HUES6 (cell line): ENCODE measurements at regions not wholly inside any gene's neighbourhood (a gene's known extent, or its start where the extent isn't known, plus 50 kb on each side); places are given as distances from the start of the nearest gene placed in this dataset.

ENCODE experiments used
- H3K27ac ChIP-seq: 2 replicates; pipeline ENCODE4 v1.7.0; 2013; ENCODE audit warnings: low read depth, mild to moderate bottlenecking, low read length, inconsistent platforms
- H3K27me3 ChIP-seq: 2 replicates; pipeline ENCODE4 v1.6.1; 2013; ENCODE audit warnings: low read length; ENCODE audit not compliant: control insufficient read depth, insufficient read depth
- H3K36me3 ChIP-seq: 2 replicates; pipeline ENCODE4 v1.6.1; 2013; ENCODE audit warnings: low read length; ENCODE audit not compliant: control insufficient read depth, insufficient read depth
- H3K4me1 ChIP-seq: 2 replicates; pipeline ENCODE4 v1.6.1; 2013; ENCODE audit warnings: low read length; ENCODE audit not compliant: control insufficient read depth, insufficient read depth
- H3K4me3 ChIP-seq: 2 replicates; pipeline ENCODE4 v1.5.1; 2013; ENCODE audit warnings: low read depth, low read length
- H3K9ac ChIP-seq: one replicate; pipeline ENCODE4 v1.6.1; 2013; ENCODE audit warnings: mild to moderate bottlenecking, low read length
- H3K9me3 ChIP-seq: 2 replicates; pipeline ENCODE4 v1.6.1; 2013; ENCODE audit warnings: low read depth, low read length; ENCODE audit not compliant: control insufficient read depth, insufficient read depth

DNA sequence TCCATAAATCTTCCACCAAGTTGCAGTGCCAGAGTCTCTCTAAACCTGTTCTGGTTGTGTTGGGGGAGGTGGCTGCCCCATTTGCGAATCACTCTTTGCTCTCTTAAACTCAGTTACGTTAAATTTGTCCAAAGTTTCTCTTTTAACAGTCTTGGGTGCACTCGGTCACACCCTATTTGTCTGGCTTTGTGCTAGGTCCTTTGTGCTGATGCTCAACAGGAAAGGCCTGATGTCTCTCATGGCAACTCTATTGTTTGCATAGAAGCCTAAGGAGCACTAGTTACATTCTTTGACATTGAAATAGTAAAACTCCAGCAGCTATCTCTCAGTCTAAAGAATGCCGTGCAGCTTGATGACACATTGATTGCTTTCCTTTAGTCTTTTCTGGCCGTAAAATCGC lies 105.1 kb downstream of the TRMT11 start:
- Histone ChIP-seq H3K9ac (no peak overlapping the region), H3K27ac (no peak overlapping the region), H3K27me3 (no peaks in the 10 kb centered on the region)

DNA sequence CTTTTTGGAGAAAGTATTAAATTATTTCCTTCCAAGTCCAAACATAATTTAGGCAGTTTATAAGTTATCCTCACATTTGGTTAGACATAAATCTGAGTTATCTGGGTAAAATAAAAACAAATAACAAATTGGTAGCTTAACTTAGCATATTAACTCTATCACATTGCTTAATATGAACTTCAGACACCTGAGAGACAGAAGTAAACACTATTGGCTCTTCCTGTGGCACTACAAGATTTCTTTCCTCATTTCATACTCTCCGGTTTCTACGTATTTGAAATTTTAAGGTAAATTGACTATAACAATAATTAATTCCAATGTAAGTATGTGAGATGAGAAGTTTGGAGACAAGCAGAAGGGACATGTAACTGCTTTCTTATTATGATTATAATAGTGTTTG lies 106.8 kb downstream of the TRMT11 start:
- no peak overlapping the region for H3K9ac ChIP-seq

More for the DNA sequence above, 105.1 kb downstream of the TRMT11 start:
- Histone ChIP-seq H3K36me3 (no peaks in the 10 kb centered on the region), H3K4me1 (peaks cover 4% of the 10 kb centered on the region), H3K4me3 (no peak overlapping the region), H3K9me3 (no peaks in the 10 kb centered on the region)

DNA sequence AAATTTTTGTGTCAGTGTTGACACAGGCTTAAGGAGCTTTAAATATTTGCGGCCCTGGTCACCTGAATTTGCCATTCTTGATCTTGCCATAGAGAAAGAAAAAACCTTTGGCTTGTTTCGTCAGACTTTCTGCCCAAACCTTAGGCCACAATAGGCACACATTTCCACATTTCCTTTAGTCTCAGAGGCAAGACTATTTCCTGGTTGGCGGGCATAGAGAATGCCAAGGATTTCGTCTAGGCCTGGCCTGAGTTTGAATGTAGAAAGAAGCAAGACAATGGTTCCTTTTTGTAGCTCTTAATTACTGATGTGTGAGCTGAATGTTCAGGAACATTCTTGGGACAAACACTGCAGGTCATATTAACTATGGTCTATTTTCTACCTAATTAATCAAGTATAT lies 108.1 kb downstream of the TRMT11 start:
- Histone ChIP-seq H3K4me1 (peaks cover 8% of the 10 kb centered on the region), H3K9me3 (no peaks in the 10 kb centered on the region), H3K27me3 (no peaks in the 10 kb centered on the region), H3K9ac (no peak overlapping the region), H3K36me3 (no peaks in the 10 kb centered on the region), H3K27ac (no peak overlapping the region), H3K4me3 (no peak overlapping the region)

More for the DNA sequence above, 106.8 kb downstream of the TRMT11 start:
- Histone ChIP-seq H3K4me3 (no peak overlapping the region), H3K27ac (no peak overlapping the region), H3K4me1 (peaks cover 8% of the 10 kb centered on the region), H3K9me3 (no peaks in the 10 kb centered on the region), H3K27me3 (no peaks in the 10 kb centered on the region), H3K36me3 (no peaks in the 10 kb centered on the region)

DNA sequence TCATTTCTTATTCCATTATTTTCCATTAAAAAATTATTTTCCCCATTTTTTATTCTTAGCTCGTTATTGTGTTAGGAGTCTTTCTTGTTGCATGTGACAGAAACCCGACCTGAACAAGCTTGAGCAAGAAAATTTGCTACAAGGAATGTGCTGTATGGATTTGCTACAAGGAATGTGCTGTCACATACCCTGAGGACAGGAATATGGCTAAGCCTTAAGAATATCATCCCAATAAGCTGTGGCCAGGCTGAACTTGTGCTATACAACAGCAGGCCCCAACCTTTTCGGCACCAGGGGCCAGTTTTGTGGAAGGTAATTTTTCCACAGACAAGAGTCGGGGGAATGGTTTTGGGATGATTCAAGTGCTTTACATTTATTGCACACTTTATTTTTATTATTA lies 114.0 kb downstream of the TRMT11 start:
- no peaks in the 10 kb centered on the region for H3K27me3 ChIP-seq
- no peak overlapping the region for H3K9ac ChIP-seq

DNA sequence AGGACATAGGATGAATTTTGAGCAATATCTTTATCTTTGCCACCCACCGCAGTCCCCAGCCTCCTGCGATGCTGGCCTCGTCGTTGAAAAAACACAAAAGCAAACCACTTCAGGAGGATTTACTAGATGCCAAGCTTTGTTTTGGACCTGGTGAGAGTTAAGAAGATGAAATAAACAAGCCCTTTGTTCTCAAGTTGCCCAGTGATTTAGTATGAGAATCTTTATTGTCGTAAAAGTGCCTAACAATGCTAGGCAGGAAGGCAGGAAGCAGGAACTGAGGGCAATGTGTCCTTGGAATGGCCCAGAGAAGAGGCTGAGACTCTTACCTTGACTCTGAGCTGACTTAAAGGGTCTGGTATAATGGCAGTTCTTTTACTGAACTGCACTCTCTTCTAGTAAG lies 116.0 kb downstream of the TRMT11 start:
- H3K4me1 ChIP-seq: peaks cover 25% of the 10 kb centered on the region
- no peak overlapping the region for H3K9ac ChIP-seq
- 0 out of 2 replicates have a peak overlapping the region, but pooled peaks have one; percentile 26 for H3K27ac ChIP-seq
- H3K36me3 ChIP-seq: no peaks in the 10 kb centered on the region
- H3K4me3 ChIP-seq: no peak overlapping the region
- no peaks in the 10 kb centered on the region for H3K27me3 ChIP-seq
- H3K9me3 ChIP-seq: no peaks in the 10 kb centered on the region; the same call in 1 of the 2 replicates

More for the DNA sequence above, 114.0 kb downstream of the TRMT11 start:
- H3K4me3 ChIP-seq: no peak overlapping the region
- no peaks in the 10 kb centered on the region; the same call in 1 of the 2 replicates for H3K9me3 ChIP-seq
- H3K4me1 ChIP-seq: peaks cover 17% of the 10 kb centered on the region
- H3K27ac ChIP-seq: no peak overlapping the region
- no peaks in the 10 kb centered on the region for H3K36me3 ChIP-seq

DNA sequence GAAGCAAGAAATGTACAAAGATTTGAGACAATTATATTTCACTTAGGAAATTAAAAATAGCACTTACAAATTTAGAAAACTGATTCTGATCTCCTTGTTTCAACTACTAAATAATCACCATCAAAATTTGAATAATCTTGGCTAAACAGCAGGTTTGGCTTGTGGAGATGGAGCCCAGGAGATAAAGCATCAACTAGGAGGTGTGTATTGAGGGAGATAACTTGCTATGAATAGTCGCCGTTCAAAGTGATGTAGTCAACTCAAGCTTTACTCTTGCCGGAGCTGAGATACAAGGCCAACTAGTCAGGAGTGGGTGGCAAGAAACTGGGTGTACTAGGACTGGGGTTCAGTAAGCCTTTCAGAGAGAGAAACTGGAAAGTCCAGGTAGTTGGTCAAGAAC lies 117.7 kb downstream of the TRMT11 start:
- Histone ChIP-seq H3K36me3 (no peaks in the 10 kb centered on the region), H3K9me3 (no peaks in the 10 kb centered on the region; the same call in 1 of the 2 replicates), H3K4me1 (peaks cover 30% of the 10 kb centered on the region)

DNA sequence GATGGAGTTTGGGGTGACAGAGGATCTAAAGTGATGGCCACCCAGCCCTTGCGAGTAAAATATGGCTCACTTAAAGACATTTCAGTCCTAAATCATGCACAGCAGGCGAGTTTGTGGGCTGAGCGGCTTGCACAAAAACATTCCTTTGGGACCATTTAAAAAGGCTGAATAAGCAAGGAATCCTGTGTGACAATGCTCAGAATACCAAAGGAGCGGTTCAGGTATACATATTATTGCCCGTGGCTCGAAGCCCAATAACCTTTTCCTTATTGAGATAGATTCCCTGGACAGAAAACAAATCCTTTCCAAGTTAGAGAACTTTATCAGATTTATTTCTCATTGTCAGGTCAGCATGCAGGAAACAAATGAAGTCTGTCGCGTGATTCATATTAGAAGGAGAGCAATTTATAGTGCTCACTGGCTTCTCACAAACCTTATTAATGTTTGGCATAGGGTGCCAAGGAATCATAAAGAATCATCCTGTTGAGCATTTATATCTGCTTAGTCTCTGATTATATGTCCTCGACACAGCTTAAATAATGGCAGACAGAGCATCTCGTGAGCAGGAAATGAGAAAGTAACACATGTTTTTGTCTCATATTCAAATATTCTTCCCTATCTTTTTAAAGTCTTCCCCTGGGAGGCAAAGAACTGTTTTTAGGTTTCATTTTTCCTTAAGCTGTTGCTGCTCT lies 121.3 kb downstream of the TRMT11 start:
- Histone ChIP-seq H3K9ac (no peak overlapping the region), H3K27me3 (no peaks in the 10 kb centered on the region), H3K4me3 (no peak overlapping the region), H3K4me1 (peaks cover 18% of the 10 kb centered on the region), H3K27ac (peak overlapping the region; percentile 17; the same call in 1 of the 2 replicates), H3K36me3 (no peaks in the 10 kb centered on the region), H3K9me3 (no peaks in the 10 kb centered on the region; the same call in 1 of the 2 replicates)

More for the DNA sequence above, 117.7 kb downstream of the TRMT11 start:
- Histone ChIP-seq H3K27ac (no peak overlapping the region), H3K9ac (no peak overlapping the region), H3K4me3 (no peak overlapping the region), H3K27me3 (no peaks in the 10 kb centered on the region)

DNA sequence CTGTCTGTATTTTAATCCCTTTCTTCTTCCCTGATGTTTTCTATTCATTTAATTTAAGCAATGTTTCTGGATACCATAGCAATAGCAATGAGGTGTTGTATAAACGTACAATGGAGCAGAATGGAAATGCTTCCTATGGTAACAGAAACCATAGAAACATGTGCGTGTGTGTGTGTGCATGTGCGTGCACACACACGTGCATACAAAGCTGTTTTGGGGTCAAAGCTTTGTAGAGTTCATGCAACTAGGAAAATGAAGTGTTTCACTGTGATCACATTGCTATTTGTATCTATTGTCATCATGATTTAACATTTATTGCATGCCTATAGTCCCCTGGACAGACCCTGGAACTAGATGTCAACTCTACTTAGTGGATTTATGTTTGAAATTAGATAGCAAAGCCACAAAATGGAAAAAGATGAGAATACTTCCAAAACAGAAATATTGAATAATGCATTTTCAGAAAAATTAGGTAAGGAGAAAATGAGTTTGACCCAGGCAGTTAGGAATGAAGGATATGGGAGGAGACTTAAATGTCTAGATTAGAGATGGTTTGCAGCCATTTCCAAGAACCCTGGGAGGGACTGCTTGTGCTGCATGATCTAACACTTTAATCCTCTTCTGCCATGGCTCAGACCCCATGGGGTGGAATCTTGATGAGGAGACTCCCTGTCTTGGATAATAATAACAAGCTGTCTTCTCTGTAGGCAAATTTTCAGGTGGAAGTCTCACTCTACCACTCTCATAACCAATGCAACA lies 124.4 kb downstream of the TRMT11 start:
- H3K9ac ChIP-seq: no peak overlapping the region
- no peaks in the 10 kb centered on the region for H3K36me3 ChIP-seq
- no peaks in the 10 kb centered on the region for H3K27me3 ChIP-seq
- no peaks in the 10 kb centered on the region for H3K9me3 ChIP-seq
- H3K4me3 ChIP-seq: no peak overlapping the region
- H3K4me1 ChIP-seq: peaks cover 17% of the 10 kb centered on the region
- H3K27ac ChIP-seq: no peak overlapping the region

DNA sequence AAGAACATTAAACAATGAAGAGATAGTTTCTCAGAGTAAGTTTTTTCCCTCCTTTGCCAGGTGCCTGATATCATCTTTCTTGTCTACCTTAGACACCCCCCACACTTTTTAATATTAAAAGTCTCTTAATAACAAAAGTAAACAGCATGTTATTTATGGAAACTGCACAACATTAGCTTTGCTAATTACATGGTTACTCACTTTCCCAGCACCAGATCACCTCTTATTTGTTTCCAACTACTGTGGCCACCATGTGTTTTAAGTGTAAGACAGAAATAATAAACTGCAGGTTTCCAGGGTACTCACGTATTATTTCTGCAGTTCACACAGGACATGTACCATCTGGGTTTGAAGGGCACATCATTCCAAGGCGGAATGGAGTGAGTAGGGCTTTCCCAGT lies 125.0 kb downstream of the TRMT11 start:
- H3K36me3 ChIP-seq: no peaks in the 10 kb centered on the region
- H3K9ac ChIP-seq: no peak overlapping the region
- H3K9me3 ChIP-seq: no peaks in the 10 kb centered on the region
- H3K27ac ChIP-seq: no peak overlapping the region
- H3K4me3 ChIP-seq: no peak overlapping the region
- H3K4me1 ChIP-seq: peaks cover 17% of the 10 kb centered on the region
- H3K27me3 ChIP-seq: no peaks in the 10 kb centered on the region

DNA sequence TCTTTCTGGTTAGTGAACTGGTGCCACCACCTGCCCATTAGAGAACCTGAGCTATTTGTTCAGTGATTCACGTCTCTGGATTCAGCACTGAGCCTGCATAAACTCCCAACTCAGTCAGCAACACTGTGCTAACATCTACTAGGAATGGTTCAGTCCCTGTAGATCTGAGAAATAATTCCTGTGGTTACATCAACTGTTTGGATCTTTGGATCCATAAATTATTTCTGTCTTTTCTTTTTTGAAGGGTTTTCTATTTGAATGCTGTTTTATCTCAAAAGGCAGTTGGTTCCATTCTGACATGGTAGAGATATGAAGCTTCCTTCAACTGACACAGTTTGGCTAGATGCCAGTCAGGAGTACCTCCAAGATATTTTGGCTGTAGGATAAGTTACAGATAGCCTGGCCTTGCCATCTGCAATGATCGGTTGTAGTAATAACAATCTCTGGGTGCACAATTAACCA lies 125.9 kb downstream of the TRMT11 start:
- Histone ChIP-seq H3K4me1 (peaks cover 10% of the 10 kb centered on the region), H3K36me3 (no peaks in the 10 kb centered on the region), H3K27me3 (no peaks in the 10 kb centered on the region), H3K4me3 (no peak overlapping the region), H3K27ac (no peak overlapping the region), H3K9ac (no peak overlapping the region), H3K9me3 (no peaks in the 10 kb centered on the region)

DNA sequence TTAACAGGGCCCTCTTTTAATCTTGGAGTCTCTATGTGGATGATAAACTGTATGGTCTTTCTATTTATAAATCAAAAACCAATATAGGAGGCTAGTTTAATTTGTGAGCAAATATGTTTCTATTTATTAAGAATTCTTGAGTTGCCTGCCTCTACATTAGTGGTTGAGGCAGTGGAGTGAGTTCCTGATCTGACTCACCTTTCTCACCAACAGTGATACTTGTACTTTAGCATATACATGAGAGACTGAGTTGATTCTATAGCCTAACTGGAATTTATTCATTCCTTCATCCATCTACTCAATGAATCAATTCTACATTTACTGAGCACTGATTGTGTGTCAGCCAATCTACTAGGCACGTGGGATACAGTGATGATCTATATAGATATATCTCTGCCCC lies 126.9 kb downstream of the TRMT11 start:
- no peaks in the 10 kb centered on the region for H3K36me3 ChIP-seq
- no peak overlapping the region for H3K27ac ChIP-seq
- no peak overlapping the region for H3K4me3 ChIP-seq
- no peaks in the 10 kb centered on the region for H3K27me3 ChIP-seq
- no peak overlapping the region for H3K9ac ChIP-seq
- H3K9me3 ChIP-seq: no peaks in the 10 kb centered on the region
- H3K4me1 ChIP-seq: peaks cover 8% of the 10 kb centered on the region
